ENCODE measurements at regions not wholly inside any gene's neighbourhood (a gene's known extent, or its start where the extent isn't known, plus 50 kb on each side); places are given as distances from the start of the nearest gene placed in this dataset.

GRCh38 chr16:87027056-87027616, 290.1 kb downstream of the C16orf95 start:
- no peak for DNase-seq (ENCODE audit: low read depth)
- no peak overlapping the region for H3K4me3 ChIP-seq (ENCODE audit: low read length)
- TF ChIP-seq CTCF (conservative IDR thresholded peaks at IDR 0.05; ENCODE audit: low read depth, low read length): no peak

- H3K4me3 ChIP-seq (ENCODE audit: low read length): no peak overlapping the region
- no peak for DNase-seq (ENCODE audit: low read depth)
- no peak for TF ChIP-seq CTCF (conservative IDR thresholded peaks at IDR 0.05; ENCODE audit: low read depth, low read length)
These were observed 288.5 kb downstream of the C16orf95 start for GRCh38 chr16:87028481-87029320.

GRCh38 chr16:87032554-87032953, 284.6 kb downstream of the C16orf95 start:
- no peak for TF ChIP-seq CTCF (conservative IDR thresholded peaks at IDR 0.05; ENCODE audit: low read depth, low read length)
- no peak for DNase-seq (ENCODE audit: low read depth)
- no peak overlapping the region for H3K4me3 ChIP-seq (ENCODE audit: low read length)

- H3K4me3 ChIP-seq (ENCODE audit: low read length): no peak overlapping the region
- DNase-seq (ENCODE audit: low read depth): no peak
- TF ChIP-seq CTCF (conservative IDR thresholded peaks at IDR 0.05; ENCODE audit: low read depth, low read length): no peak
These were observed 284.1 kb downstream of the C16orf95 start for GRCh38 chr16:87033021-87033471.

- no peak for DNase-seq (ENCODE audit: low read depth)
- no peak for TF ChIP-seq CTCF (conservative IDR thresholded peaks at IDR 0.05; ENCODE audit: low read depth, low read length)
- no peak overlapping the region for H3K4me3 ChIP-seq (ENCODE audit: low read length)
These were observed 283.5 kb downstream of the C16orf95 start for GRCh38 chr16:87033541-87034300.

- H3K4me3 ChIP-seq (ENCODE audit: low read length): no peak overlapping the region
- no peak for DNase-seq (ENCODE audit: low read depth)
- no peak for TF ChIP-seq CTCF (conservative IDR thresholded peaks at IDR 0.05; ENCODE audit: low read depth, low read length)
These were observed 282.9 kb downstream of the C16orf95 start for GRCh38 chr16:87034317-87034716.
